Cardiac muscle cell (in vitro differentiated cells and primary cell): ENCODE measurements at regions not wholly inside any gene's neighbourhood (a gene's known extent, or its start where the extent isn't known, plus 50 kb on each side); places are given as distances from the start of the nearest gene placed in this dataset.
A peak's percentile ranks its signal among the peaks of the same experiment; 100 is the strongest.

ENCODE experiments used
- DNase-seq, 2 donors: peaks; one replicate each; pipeline versions ENCODE4 v3.0.0 to v3.0.0-alpha.2; 2010 to 2017; ENCODE audit warnings: low read depth in 1 of 2, low spot score in 1 of 2
- H3K27ac ChIP-seq: fragments of 200-600 bp; sonication (generic); 2 replicates; pipeline ENCODE4 v1.5.1; 2016
- H3K27me3 ChIP-seq: fragments of 200-600 bp; sonication (generic); 2 replicates; pipeline ENCODE4 v1.6.0; 2016; ENCODE audit warnings: control low read depth
- H3K36me3 ChIP-seq: fragments of 200-600 bp; sonication (generic); 2 replicates; pipeline ENCODE4 v1.5.1; 2016; ENCODE audit warnings: control low read depth
- H3K4me1 ChIP-seq: fragments of 200-600 bp; sonication (generic); 2 replicates; pipeline ENCODE4 v1.8.1; 2017; ENCODE audit warnings: low read depth, mild to moderate bottlenecking, mixed run types
- H3K4me3 ChIP-seq: fragments of 200-600 bp; sonication (generic); 2 replicates; pipeline ENCODE4 v1.5.1; 2016; ENCODE audit warnings: mild to moderate bottlenecking
- H3K9me3 ChIP-seq: fragments of 200-600 bp; sonication (generic); 2 replicates; pipeline ENCODE4 v1.5.1; 2017; ENCODE audit warnings: low read depth, mild to moderate bottlenecking, control low read depth
- CTCF ChIP-seq: IDR thresholded peaks from 2 replicates; pipeline ENCODE4 v1.5.1; 2012; ENCODE audit warnings: low read depth, mild to moderate bottlenecking, low read length

DNA sequence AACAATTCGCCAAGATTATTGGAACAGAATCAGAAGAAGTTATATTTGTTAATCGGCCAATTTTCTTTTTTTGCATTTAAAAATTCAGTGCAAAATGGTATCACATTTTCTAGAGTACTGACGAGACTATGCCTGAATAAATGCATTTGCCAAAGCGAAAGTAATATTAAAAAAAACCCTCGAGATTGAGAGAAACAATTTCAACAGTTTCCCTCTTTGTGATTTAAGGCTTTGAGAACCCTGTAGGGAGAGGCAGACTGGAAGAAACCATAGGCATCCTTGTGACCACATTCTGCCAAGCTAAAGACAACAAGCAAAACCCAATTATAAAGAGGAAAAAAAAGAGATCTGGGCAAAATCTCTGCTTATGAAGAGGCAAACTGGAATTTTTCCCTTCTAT is 218.1 kb upstream of the GK2 start:
- H3K9me3 ChIP-seq, result no peaks in the 10 kb centered on the region
- no peak overlapping the region for H3K4me3 ChIP-seq
- H3K27ac ChIP-seq, result no peak overlapping the region
- no peaks in the 10 kb centered on the region for H3K36me3 ChIP-seq
- no peaks in the 10 kb centered on the region for H3K27me3 ChIP-seq
- DNase-seq, result peak in 1 of 2 donors; percentile 16
- no peak for TF ChIP-seq CTCF
- H3K4me1 ChIP-seq, result no peaks in the 10 kb centered on the region

DNA sequence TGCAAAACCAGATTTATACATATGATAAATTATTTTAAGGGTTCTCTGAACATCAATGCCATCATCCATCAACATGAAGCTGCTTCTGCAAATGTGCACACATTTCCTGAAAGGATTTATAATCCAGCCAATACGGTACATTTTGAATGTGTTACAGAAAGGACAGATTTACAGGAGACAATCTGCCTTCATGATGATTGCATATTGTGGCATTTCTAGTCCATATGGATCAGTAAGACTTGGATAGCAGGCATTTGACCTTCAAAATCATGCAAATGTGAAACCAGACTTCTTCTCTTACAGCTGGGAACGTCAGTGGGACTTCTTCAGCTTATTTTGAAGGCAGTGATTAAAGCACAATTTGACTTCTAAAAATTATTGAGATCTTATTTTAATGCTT is 217.3 kb upstream of the GK2 start:
- H3K9me3 ChIP-seq, result no peaks in the 10 kb centered on the region
- H3K4me1 ChIP-seq, result no peaks in the 10 kb centered on the region
- no peak for DNase-seq
- no peak overlapping the region for H3K27ac ChIP-seq
- no peak overlapping the region for H3K4me3 ChIP-seq
- H3K27me3 ChIP-seq, result no peaks in the 10 kb centered on the region
- no peaks in the 10 kb centered on the region for H3K36me3 ChIP-seq
- TF ChIP-seq CTCF, result no peak

GRCh38 chr4:79623021-79623870 is 215.2 kb upstream of the GK2 start:
- TF ChIP-seq CTCF, result no peak
- no peaks in the 10 kb centered on the region for H3K36me3 ChIP-seq
- peak in 1 of 2 donors; percentile 7 for DNase-seq

DNA sequence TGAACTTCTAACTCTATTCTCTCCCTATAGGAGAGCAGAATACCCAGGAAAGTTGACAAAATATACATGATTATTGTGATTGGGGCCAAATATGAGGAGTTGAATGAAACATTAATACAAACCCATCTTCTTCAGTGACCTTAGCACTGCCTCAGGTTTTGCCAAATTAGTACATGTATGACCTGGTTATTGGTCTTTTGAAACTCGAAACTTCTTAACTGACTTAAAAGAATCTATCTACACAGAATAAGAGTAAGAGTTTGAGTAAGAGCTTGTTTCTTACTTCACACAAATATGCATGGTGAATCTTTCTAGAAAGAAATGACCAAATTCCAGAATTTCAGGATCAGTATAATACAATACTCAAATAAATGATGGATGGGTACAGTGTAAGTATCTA is 213.0 kb upstream of the GK2 start:
- Histone ChIP-seq H3K36me3 (no peaks in the 10 kb centered on the region), H3K27me3 (no peaks in the 10 kb centered on the region), H3K9me3 (no peaks in the 10 kb centered on the region), H3K4me3 (no peak overlapping the region), H3K27ac (no peak overlapping the region), H3K4me1 (no peaks in the 10 kb centered on the region)
- TF ChIP-seq CTCF, result no peak
- no peak for DNase-seq

More at GRCh38 chr4:79623021-79623870, 215.2 kb upstream of the GK2 start:
- Histone ChIP-seq H3K4me1 (no peaks in the 10 kb centered on the region), H3K9me3 (no peaks in the 10 kb centered on the region), H3K27me3 (no peaks in the 10 kb centered on the region), H3K4me3 (no peak overlapping the region), H3K27ac (no peak overlapping the region)

- no peak for DNase-seq
- no peak overlapping the region for H3K27ac ChIP-seq
- H3K36me3 ChIP-seq, result no peaks in the 10 kb centered on the region
- H3K4me1 ChIP-seq, result no peaks in the 10 kb centered on the region
- H3K27me3 ChIP-seq, result no peaks in the 10 kb centered on the region
- H3K9me3 ChIP-seq, result no peaks in the 10 kb centered on the region
- no peak overlapping the region for H3K4me3 ChIP-seq
- TF ChIP-seq CTCF, result no peak
Measured at GRCh38 chr4:79620617-79621016, 212.6 kb upstream of the GK2 start.
